T47D (cell line): ENCODE measurements at regions not wholly inside any gene's neighbourhood (a gene's known extent, or its start where the extent isn't known, plus 50 kb on each side); places are given as distances from the start of the nearest gene placed in this dataset.
"Not testable (repeated sequence)": the region's sequence is repeated elsewhere in the genome, so short reads cannot be mapped to it uniquely, and the experiment has no call there.

Experiments
- DNase-seq, 2 experiments: peaks; one replicate each; pipeline versions ENCODE4 v3.0.0 to v3.0.0-alpha.2; 2011 to 2012; ENCODE audit warnings: low read depth in 1 of 2, low spot score in 1 of 2
- JUND ChIP-seq: IDR thresholded peaks from 2 replicates; pipeline ENCODE4 v1.6.1; 2012; ENCODE audit warnings: low read depth
- in situ Hi-C: cut with HindIII; loops from 2 replicates; pipeline ENCODE4 v1.10.0; 2016; ENCODE audit warnings: low sequenced_read_pairs, low pct_unique_long_range_greater_than_20kb

GRCh38 chr2:43074052-43074451 is 152.4 kb downstream of the ZFP36L2 start:
- in situ Hi-C loops, result no loop called here
- no peak for DNase-seq
- TF ChIP-seq JUND, result no peak

DNA sequence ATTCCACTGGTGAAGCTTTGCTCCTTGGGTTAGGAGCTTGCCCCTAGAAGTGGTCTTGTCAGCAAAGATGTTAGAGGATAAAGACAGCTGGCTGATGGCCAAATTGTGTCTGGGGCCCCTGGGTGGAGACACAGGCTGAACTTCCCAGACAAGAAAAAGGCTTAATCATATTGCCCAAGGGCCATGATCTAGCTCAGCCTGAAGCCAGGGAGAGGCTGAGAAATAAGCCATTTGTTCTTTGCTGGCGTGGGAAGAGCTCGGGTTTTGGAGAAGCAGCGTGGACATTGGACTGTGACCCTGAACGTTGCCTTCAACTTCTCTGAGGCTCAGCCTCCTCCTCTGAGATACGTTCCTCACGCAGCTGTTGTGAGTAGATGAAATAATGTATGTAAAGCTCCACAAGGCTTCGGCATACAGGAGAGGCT is 153.0 kb downstream of the ZFP36L2 start:
- no peak for TF ChIP-seq JUND
- in situ Hi-C loops, result no loop called here
- DNase-seq, result no peak

DNA sequence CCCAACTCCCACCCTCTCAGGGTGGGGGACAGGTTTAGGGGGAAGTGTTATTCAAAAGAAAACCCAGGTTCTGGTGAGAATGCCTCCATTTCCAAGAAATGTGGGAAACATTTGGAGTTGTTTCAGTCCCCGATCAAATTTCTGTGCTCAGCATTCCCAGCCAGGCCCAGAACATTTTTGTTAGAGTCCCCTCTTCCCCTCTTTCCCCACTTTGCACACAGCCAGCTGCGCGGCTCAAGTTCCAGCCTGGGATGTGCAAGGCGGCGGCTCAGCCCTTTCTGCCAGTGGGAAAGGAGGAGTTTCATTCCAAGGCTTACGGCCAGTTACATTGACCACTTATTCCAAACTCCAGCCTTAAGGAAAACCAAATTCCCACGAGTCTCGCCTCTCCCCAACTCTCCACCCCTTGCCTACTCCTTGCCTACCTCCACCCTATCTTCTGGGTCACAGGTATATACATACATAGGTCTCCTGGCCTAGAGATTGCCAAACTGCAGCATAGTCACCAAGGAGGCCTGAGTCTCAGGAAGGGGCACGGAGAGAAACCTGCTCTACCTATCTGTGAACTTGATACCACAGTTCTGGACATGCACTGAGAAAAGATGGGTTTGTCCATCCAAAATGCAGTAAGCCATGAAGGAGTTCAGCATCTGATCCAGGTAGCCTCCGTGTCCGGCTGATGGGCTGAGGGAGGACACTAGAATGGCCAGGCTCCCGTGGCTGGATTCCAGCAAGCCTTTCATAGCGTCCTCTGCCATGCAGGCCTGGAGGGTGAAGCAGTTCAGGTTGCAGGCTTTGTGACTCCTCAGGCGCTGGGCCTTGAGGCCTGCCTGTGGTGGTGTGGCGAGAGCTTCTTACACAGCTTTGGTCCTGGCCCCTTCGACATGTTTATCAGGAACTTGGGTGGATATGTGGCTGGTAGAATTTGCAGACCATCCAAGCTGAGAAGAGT is 154.5 kb downstream of the ZFP36L2 start:
- in situ Hi-C loops, result no loop called here
- no peak for DNase-seq
- no peak for TF ChIP-seq JUND

- TF ChIP-seq JUND, result no peak
- in situ Hi-C loops, result no loop called here
Observed at GRCh38 chr2:43070676-43071502, 155.5 kb downstream of the ZFP36L2 start.

GRCh38 chr2:43070030-43070429 is 156.4 kb downstream of the ZFP36L2 start:
- DNase-seq, result no peak
- in situ Hi-C loops, result no loop called here
- no peak for TF ChIP-seq JUND

More at GRCh38 chr2:43070676-43071502, 155.5 kb downstream of the ZFP36L2 start:
- no peak for DNase-seq

GRCh38 chr2:43068631-43069517 is 157.5 kb downstream of the ZFP36L2 start:
- DNase-seq, result no peak
- TF ChIP-seq JUND, result no peak
- in situ Hi-C loops, result no loop called here

DNA sequence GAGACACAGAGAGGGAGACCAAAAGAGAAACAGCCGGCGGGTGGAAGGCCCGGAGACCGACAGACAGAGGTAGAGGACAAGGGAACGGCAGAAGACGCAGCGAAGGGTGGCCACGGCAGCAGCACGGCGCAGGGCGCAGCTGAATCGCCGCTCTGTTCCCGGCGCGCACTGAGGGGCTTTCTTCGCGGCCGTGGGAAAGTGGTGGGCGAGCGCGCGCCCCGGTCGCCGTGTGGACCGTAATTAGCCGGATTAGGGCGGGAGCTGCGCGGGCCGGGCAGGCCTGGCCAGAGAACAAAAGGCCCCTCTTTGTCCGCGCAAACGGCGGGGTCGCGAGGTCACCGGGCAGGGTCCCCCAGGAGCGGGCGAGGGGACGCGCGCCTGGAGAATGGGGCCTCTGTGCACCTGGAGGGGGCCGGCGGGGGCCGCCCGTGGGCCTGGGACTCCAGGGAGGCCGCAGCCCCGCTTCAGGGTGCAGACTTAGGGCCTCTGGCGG is 158.3 kb downstream of the ZFP36L2 start:
- in situ Hi-C loops, result no loop called here
- no peak for TF ChIP-seq JUND
- DNase-seq, result no peak

DNA sequence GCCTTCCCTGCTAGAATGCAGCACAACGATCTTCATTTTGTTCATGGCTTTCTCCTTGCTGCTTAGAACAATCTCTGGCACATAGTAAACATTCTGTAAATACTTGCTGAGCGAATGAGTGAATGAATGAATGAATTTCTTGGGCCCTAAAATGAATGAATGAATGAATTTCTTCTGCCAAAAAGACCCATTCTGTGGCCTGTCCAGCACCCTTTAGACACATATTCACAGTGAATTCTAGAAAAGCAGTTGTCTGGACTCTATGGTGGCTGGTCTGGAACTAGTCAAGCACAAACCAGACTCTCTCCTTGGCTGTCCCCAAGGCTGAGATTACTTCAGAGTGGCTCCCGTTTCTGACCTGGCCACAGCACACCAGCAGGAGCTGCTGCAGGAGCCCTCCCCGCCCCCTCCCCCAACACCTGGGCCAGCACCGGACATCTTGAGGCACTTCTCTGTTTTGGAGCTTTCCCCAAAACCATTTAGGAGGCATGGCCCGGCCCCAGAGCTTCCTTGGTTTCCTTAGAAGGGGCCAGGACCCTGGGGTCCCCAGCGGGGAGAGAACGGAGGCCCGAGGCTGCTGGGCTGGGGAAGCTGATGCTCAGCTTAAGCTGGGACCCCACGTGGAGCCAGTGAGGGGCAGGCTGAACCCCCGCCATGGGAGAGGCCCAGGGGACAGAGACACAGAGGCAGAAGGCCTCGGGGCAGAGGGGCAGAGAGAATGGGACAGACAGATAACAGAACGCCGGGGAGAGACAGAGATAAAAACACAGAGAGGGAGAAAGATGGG is 159.0 kb downstream of the ZFP36L2 start:
- DNase-seq, result no peak
- in situ Hi-C loops, result no loop called here
- TF ChIP-seq JUND, result no peak

DNA sequence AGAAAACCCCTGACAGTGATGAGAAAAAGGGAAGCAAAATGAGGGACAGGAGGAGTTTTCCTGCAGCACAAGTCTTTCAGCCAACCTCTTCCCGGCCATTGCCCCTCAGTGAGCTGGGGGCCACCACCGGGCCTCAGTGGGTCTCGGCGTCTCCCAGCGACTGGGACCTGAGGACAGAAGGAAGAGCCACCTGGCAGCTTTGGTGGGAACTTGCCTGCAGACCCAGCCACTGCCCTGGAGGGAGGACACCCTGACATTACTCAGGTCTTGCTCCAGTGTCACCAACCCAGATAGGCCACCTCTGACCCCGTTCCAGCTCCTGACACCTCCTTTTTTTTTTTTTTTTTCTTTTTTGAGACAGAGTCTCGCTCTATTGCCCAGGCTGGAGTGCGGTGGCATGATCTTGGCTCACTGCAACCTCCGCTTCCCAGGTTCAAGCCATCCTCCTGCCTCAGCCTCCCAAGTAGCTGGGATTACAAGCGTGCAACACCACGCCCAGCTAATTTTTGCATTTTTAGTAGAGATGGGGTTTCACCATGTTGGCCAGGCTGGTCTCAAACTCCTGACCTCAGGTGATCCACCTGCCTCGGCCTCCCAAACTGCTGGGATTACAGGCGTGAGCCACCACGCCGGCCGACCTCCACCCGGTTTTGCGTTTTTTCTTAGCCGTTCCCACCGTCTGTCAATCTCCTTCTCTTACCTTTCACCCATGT is 159.7 kb downstream of the ZFP36L2 start:
- in situ Hi-C loops, DNase-seq: not testable (repeated sequence)

DNA sequence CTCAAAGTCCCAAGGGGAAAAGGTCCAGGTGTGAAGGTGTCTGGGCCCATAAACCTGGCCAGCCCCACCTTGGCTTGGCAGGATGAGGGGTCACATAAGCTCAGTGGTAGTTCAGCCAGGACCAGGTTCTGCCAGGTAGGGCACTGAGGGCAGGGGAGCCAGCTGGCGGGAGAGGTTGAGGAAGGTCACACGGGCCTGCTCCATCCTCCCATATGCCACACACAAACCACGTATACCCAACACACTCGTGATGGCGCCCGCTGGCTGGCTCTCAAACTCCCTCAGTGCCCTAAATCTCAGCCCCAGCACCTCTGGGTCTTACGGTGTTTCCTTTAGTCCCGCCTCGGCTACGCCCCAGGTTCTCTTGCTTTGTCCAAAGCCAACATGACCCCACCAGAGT is 160.5 kb downstream of the ZFP36L2 start:
- TF ChIP-seq JUND, result no peak
- in situ Hi-C loops, result no loop called here
- DNase-seq, result no peak

GRCh38 chr2:43065036-43065435 is 161.4 kb downstream of the ZFP36L2 start:
- in situ Hi-C loops, result no loop called here
- no peak for DNase-seq
- TF ChIP-seq JUND, result no peak

DNA sequence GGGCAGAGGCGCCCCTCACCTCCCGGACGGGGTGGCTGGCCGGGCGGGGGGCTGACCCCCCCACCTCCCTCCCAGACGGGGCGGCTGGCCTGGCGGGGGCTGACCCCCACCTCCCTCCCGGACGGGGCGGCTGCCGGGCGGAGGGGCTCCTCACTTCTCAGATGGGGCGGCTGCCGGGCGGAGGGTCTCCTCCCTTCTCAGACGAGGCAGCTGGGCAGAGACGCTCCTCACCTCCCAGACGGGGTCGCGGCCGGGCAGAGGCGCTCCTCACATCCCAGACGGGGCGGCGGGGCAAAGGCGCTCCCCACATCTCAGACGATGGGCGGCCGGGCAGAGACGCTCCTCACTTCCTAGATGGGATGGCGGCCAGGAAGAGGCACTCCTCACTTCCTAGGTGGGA is 163.3 kb downstream of the ZFP36L2 start:
- in situ Hi-C loops, DNase-seq: not testable (repeated sequence)
